ENCODE measurements at regions not wholly inside any gene's neighbourhood (a gene's known extent, or its start where the extent isn't known, plus 50 kb on each side); places are given as distances from the start of the nearest gene placed in this dataset.
A peak's percentile ranks its signal among the peaks of the same experiment; 100 is the strongest.

GRCh38 chr12:58079806-58080205 is 138.4 kb downstream of the ATP23 start:
- no peaks in the 10 kb centered on the region for H3K36me3 ChIP-seq (ENCODE audit: insufficient read depth, low read length)
- H3K9me3 ChIP-seq (ENCODE audit: low read length), result no peaks in the 10 kb centered on the region
- no peaks in the 10 kb centered on the region for H3K79me2 ChIP-seq (ENCODE audit: low read length)
- no peak overlapping the region for H2AFZ ChIP-seq (ENCODE audit: low read length)
- no peak overlapping the region for H3K27ac ChIP-seq (ENCODE audit: low read length)
- no peak overlapping the region for H3K9ac ChIP-seq (ENCODE audit: low read length)
- no peak overlapping the region for H3K4me3 ChIP-seq (ENCODE audit: low read length)
- DNase-seq, result no peak
- no peak overlapping the region for H3K4me2 ChIP-seq (ENCODE audit: low read depth, low read length, poor library complexity, severe bottlenecking)
- H4K20me1 ChIP-seq (ENCODE audit: insufficient read depth, low read depth, low read length), result no peaks in the 10 kb centered on the region
- H3K4me1 ChIP-seq (ENCODE audit: low read length), result no peaks in the 10 kb centered on the region
- no peaks in the 10 kb centered on the region for H3K27me3 ChIP-seq (ENCODE audit: low read length)
- H3K9me2 ChIP-seq (replicated peaks; ENCODE audit: insufficient read depth, low read length), result no peaks in the 10 kb centered on the region

DNA sequence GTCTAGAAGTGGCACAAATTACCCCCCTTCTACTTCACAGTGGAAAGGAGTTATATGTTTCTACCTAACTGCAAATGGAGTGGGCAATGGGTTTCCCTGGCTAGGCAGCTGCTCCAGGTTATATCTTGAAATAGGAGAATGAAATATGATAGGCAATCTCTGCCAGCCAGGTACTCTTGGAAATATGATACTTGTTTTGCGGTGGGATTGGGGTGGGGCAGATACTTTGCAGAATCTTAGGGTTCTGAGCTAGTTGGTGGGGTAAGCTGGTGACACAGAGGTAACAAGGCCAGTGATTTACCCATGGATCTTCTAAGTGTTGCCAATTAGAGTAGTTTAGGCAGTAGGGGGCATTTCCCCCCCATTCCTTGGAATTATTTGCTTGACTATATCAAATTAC is 140.1 kb downstream of the ATP23 start:
- Histone ChIP-seq H4K20me1 (ENCODE audit: insufficient read depth, low read depth, low read length) (no peaks in the 10 kb centered on the region), H3K4me1 (ENCODE audit: low read length) (no peaks in the 10 kb centered on the region), H3K4me2 (ENCODE audit: low read depth, low read length, poor library complexity, severe bottlenecking) (no peak overlapping the region), H3K27me3 (ENCODE audit: low read length) (no peaks in the 10 kb centered on the region), H3K9me3 (ENCODE audit: low read length) (no peaks in the 10 kb centered on the region), H3K9me2 (replicated peaks; ENCODE audit: insufficient read depth, low read length) (no peaks in the 10 kb centered on the region), H3K36me3 (ENCODE audit: insufficient read depth, low read length) (no peaks in the 10 kb centered on the region), H2AFZ (ENCODE audit: low read length) (no peak overlapping the region), H3K27ac (ENCODE audit: low read length) (no peak overlapping the region), H3K9ac (ENCODE audit: low read length) (no peak overlapping the region), H3K4me3 (ENCODE audit: low read length) (no peak overlapping the region), H3K79me2 (ENCODE audit: low read length) (no peaks in the 10 kb centered on the region)
- DNase-seq, result no peak

- no peak overlapping the region for H3K9ac ChIP-seq (ENCODE audit: low read length)
- H3K4me3 ChIP-seq (ENCODE audit: low read length), result no peak overlapping the region
- DNase-seq, result no peak
- H2AFZ ChIP-seq (ENCODE audit: low read length), result no peak overlapping the region
- no peaks in the 10 kb centered on the region for H3K9me3 ChIP-seq (ENCODE audit: low read length)
- H3K27me3 ChIP-seq (ENCODE audit: low read length), result no peaks in the 10 kb centered on the region; the same call in 1 of the 2 replicates
- H4K20me1 ChIP-seq (ENCODE audit: insufficient read depth, low read depth, low read length), result no peaks in the 10 kb centered on the region
- H3K79me2 ChIP-seq (ENCODE audit: low read length), result no peaks in the 10 kb centered on the region
- no peak overlapping the region for H3K4me2 ChIP-seq (ENCODE audit: low read depth, low read length, poor library complexity, severe bottlenecking)
- H3K36me3 ChIP-seq (ENCODE audit: insufficient read depth, low read length), result no peaks in the 10 kb centered on the region
- no peaks in the 10 kb centered on the region for H3K4me1 ChIP-seq (ENCODE audit: low read length)
- no peaks in the 10 kb centered on the region for H3K9me2 ChIP-seq (replicated peaks; ENCODE audit: insufficient read depth, low read length)
- H3K27ac ChIP-seq (ENCODE audit: low read length), result no peak overlapping the region
Measured at GRCh38 chr12:58082996-58083395, 141.6 kb downstream of the ATP23 start.

DNA sequence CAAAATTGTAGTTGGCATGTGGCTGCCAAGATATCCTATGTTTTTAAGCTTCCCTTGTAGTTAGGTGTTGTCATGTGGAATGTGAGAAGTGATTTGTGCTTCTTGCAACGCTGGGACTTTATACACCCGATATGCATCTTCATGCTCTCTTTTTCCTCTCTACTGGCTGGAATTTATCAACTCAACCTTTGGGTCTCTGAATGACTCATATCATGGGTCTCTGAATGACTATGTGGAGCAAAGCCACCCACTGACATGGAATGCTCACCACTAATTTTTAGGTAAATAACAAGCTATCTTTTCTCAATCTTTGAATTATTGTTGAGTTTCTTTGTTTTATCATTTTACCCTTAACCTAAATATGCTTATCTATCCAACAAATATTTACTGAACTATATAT is 144.6 kb downstream of the ATP23 start:
- no peaks in the 10 kb centered on the region for H3K9me3 ChIP-seq (ENCODE audit: low read length)
- H3K4me1 ChIP-seq (ENCODE audit: low read length), result no peaks in the 10 kb centered on the region
- H3K79me2 ChIP-seq (ENCODE audit: low read length), result no peaks in the 10 kb centered on the region
- no peak overlapping the region for H2AFZ ChIP-seq (ENCODE audit: low read length)
- no peak overlapping the region for H3K27ac ChIP-seq (ENCODE audit: low read length)
- no peak overlapping the region for H3K9ac ChIP-seq (ENCODE audit: low read length)
- no peaks in the 10 kb centered on the region for H3K36me3 ChIP-seq (ENCODE audit: insufficient read depth, low read length)
- H3K27me3 ChIP-seq (ENCODE audit: low read length), result no peaks in the 10 kb centered on the region; the same call in 1 of the 2 replicates
- no peaks in the 10 kb centered on the region for H4K20me1 ChIP-seq (ENCODE audit: insufficient read depth, low read depth, low read length)
- H3K4me3 ChIP-seq (ENCODE audit: low read length), result no peak overlapping the region
- no peak overlapping the region for H3K4me2 ChIP-seq (ENCODE audit: low read depth, low read length, poor library complexity, severe bottlenecking)
- DNase-seq, result no peak
- H3K9me2 ChIP-seq (replicated peaks; ENCODE audit: insufficient read depth, low read length), result no peaks in the 10 kb centered on the region

GRCh38 chr12:58086930-58087329 is 145.6 kb downstream of the ATP23 start:
- H3K36me3 ChIP-seq (ENCODE audit: insufficient read depth, low read length), result no peaks in the 10 kb centered on the region
- H3K4me1 ChIP-seq (ENCODE audit: low read length), result no peaks in the 10 kb centered on the region
- no peak overlapping the region for H3K27ac ChIP-seq (ENCODE audit: low read length)
- no peak overlapping the region for H3K9ac ChIP-seq (ENCODE audit: low read length)
- H3K4me3 ChIP-seq (ENCODE audit: low read length), result no peak overlapping the region
- H4K20me1 ChIP-seq (ENCODE audit: insufficient read depth, low read depth, low read length), result no peaks in the 10 kb centered on the region
- no peaks in the 10 kb centered on the region for H3K9me3 ChIP-seq (ENCODE audit: low read length)
- no peak overlapping the region for H3K4me2 ChIP-seq (ENCODE audit: low read depth, low read length, poor library complexity, severe bottlenecking)
- no peak for DNase-seq
- no peak overlapping the region for H2AFZ ChIP-seq (ENCODE audit: low read length)
- no peaks in the 10 kb centered on the region; the same call in 1 of the 2 replicates for H3K27me3 ChIP-seq (ENCODE audit: low read length)
- no peaks in the 10 kb centered on the region for H3K9me2 ChIP-seq (replicated peaks; ENCODE audit: insufficient read depth, low read length)
- H3K79me2 ChIP-seq (ENCODE audit: low read length), result no peaks in the 10 kb centered on the region

GRCh38 chr12:58087423-58088127 is 146.2 kb downstream of the ATP23 start:
- Histone ChIP-seq H3K4me1 (ENCODE audit: low read length) (no peaks in the 10 kb centered on the region), H3K9me3 (ENCODE audit: low read length) (no peaks in the 10 kb centered on the region), H2AFZ (ENCODE audit: low read length) (no peak overlapping the region), H3K4me3 (ENCODE audit: low read length) (no peak overlapping the region), H3K36me3 (ENCODE audit: insufficient read depth, low read length) (no peaks in the 10 kb centered on the region), H3K79me2 (ENCODE audit: low read length) (no peaks in the 10 kb centered on the region), H3K4me2 (ENCODE audit: low read depth, low read length, poor library complexity, severe bottlenecking) (no peak overlapping the region), H3K9me2 (replicated peaks; ENCODE audit: insufficient read depth, low read length) (no peaks in the 10 kb centered on the region), H3K27ac (ENCODE audit: low read length) (no peak overlapping the region), H3K27me3 (ENCODE audit: low read length) (no peaks in the 10 kb centered on the region; the same call in 1 of the 2 replicates), H3K9ac (ENCODE audit: low read length) (no peak overlapping the region), H4K20me1 (ENCODE audit: insufficient read depth, low read depth, low read length) (no peaks in the 10 kb centered on the region)
- DNase-seq, result peak; percentile 44

GRCh38 chr12:58089588-58089987 is 148.2 kb downstream of the ATP23 start:
- Histone ChIP-seq H3K27ac (ENCODE audit: low read length) (no peak overlapping the region), H3K36me3 (ENCODE audit: insufficient read depth, low read length) (no peaks in the 10 kb centered on the region), H3K9ac (ENCODE audit: low read length) (no peak overlapping the region), H4K20me1 (ENCODE audit: insufficient read depth, low read depth, low read length) (no peaks in the 10 kb centered on the region), H2AFZ (ENCODE audit: low read length) (no peak overlapping the region), H3K27me3 (ENCODE audit: low read length) (no peaks in the 10 kb centered on the region; the same call in 1 of the 2 replicates), H3K9me2 (replicated peaks; ENCODE audit: insufficient read depth, low read length) (no peaks in the 10 kb centered on the region), H3K4me1 (ENCODE audit: low read length) (no peaks in the 10 kb centered on the region), H3K4me3 (ENCODE audit: low read length) (no peak overlapping the region), H3K79me2 (ENCODE audit: low read length) (no peaks in the 10 kb centered on the region), H3K4me2 (ENCODE audit: low read depth, low read length, poor library complexity, severe bottlenecking) (no peak overlapping the region), H3K9me3 (ENCODE audit: low read length) (no peaks in the 10 kb centered on the region)
- no peak for DNase-seq

GRCh38 chr12:58090685-58091084 is 149.3 kb downstream of the ATP23 start:
- Histone ChIP-seq H3K9me2 (replicated peaks; ENCODE audit: insufficient read depth, low read length) (no peaks in the 10 kb centered on the region), H3K9me3 (ENCODE audit: low read length) (no peaks in the 10 kb centered on the region), H3K79me2 (ENCODE audit: low read length) (no peaks in the 10 kb centered on the region), H3K4me1 (ENCODE audit: low read length) (no peaks in the 10 kb centered on the region), H4K20me1 (ENCODE audit: insufficient read depth, low read depth, low read length) (no peaks in the 10 kb centered on the region), H3K4me3 (ENCODE audit: low read length) (no peak overlapping the region), H3K27ac (ENCODE audit: low read length) (no peak overlapping the region), H3K27me3 (ENCODE audit: low read length) (no peaks in the 10 kb centered on the region; the same call in 1 of the 2 replicates), H2AFZ (ENCODE audit: low read length) (no peak overlapping the region), H3K4me2 (ENCODE audit: low read depth, low read length, poor library complexity, severe bottlenecking) (no peak overlapping the region), H3K36me3 (ENCODE audit: insufficient read depth, low read length) (no peaks in the 10 kb centered on the region), H3K9ac (ENCODE audit: low read length) (no peak overlapping the region)
- DNase-seq, result no peak
